Keratinocyte (primary cell): ENCODE measurements at regions not wholly inside any gene's neighbourhood (a gene's known extent, or its start where the extent isn't known, plus 50 kb on each side); places are given as distances from the start of the nearest gene placed in this dataset.

Experiments used
- DNase-seq: peaks from one replicate; pipeline ENCODE4 v3.0.0-alpha.2; 2011; ENCODE audit warnings: low read depth, missing footprints, low spot score
- FAIRE-seq: peaks from 2 replicates; lab custom pipeline; 2011; peaks lifted over from hg19 to GRCh38; lab: Jason Lieb, UNC
- H2AFZ ChIP-seq: 2 replicates; pipeline ENCODE4 v1.6.0; 2012; ENCODE audit warnings: low read length, control low read depth, inconsistent platforms; ENCODE audit not compliant: control insufficient read depth
- H3K27ac ChIP-seq: 2 replicates; pipeline ENCODE4 v1.5.1; 2011; ENCODE audit warnings: low read length; ENCODE audit not compliant: control insufficient read depth, insufficient read depth
- H3K27me3 ChIP-seq: 3 replicates; pipeline ENCODE4 v1.6.0; 2011; ENCODE audit warnings: low read length; ENCODE audit not compliant: control insufficient read depth, insufficient read depth; ENCODE audit errors: extremely low read depth
- H3K36me3 ChIP-seq, 2 experiments: 2 replicates in 1 of 2; 3 replicates in 1 of 2; pipeline ENCODE4 v1.5.1; 2011; ENCODE audit warnings: low read length in 2 of 2, mild to moderate bottlenecking in 1 of 2; ENCODE audit not compliant: control insufficient read depth in 2 of 2, insufficient read depth in 2 of 2; ENCODE audit errors: extremely low read depth in 1 of 2
- H3K4me1 ChIP-seq: 3 replicates; pipeline ENCODE4 v1.5.1; 2011; ENCODE audit warnings: low read length; ENCODE audit not compliant: control insufficient read depth, insufficient read depth; ENCODE audit errors: extremely low read depth
- H3K4me2 ChIP-seq: 3 replicates; pipeline ENCODE4 v1.6.0; 2011; ENCODE audit warnings: low read depth, low read length; ENCODE audit not compliant: control insufficient read depth, insufficient read depth; ENCODE audit errors: extremely low read depth
- H3K4me3 ChIP-seq, 3 experiments: fragments of 200-600 bp in 1 of 3; sonication (generic) in 1 of 3; 2 replicates in 2 of 3; 3 replicates in 1 of 3; pipeline ENCODE4 v1.5.1; 2011 to 2016; ENCODE audit warnings: low read length in 3 of 3, mild to moderate bottlenecking in 3 of 3, control low read depth in 2 of 3, inconsistent platforms in 1 of 3, low read depth in 1 of 3, mixed read lengths in 1 of 3, mixed run types in 1 of 3, moderate library complexity in 1 of 3; ENCODE audit not compliant: control insufficient read depth in 2 of 3, insufficient read depth in 2 of 3; ENCODE audit errors: extremely low read depth in 1 of 3
- H3K79me2 ChIP-seq: 2 replicates; pipeline ENCODE4 v1.6.0; 2012; ENCODE audit warnings: low read length; ENCODE audit not compliant: control insufficient read depth, insufficient read depth
- H3K9ac ChIP-seq: 3 replicates; pipeline ENCODE4 v1.6.0; 2011; ENCODE audit warnings: low read length; ENCODE audit not compliant: control insufficient read depth, insufficient read depth; ENCODE audit errors: extremely low read depth
- H3K9me1 ChIP-seq: 3 replicates; pipeline ENCODE4 v1.6.0; 2011; ENCODE audit warnings: low read length; ENCODE audit not compliant: control insufficient read depth, insufficient read depth; ENCODE audit errors: extremely low read depth
- H3K9me3 ChIP-seq: 2 replicates; pipeline ENCODE4 v1.5.1; 2012; ENCODE audit warnings: low read depth, low read length; ENCODE audit not compliant: control insufficient read depth
- H4K20me1 ChIP-seq: 3 replicates; pipeline ENCODE4 v1.6.0; 2011; ENCODE audit warnings: low read length; ENCODE audit not compliant: control insufficient read depth, insufficient read depth; ENCODE audit errors: extremely low read depth
- CTCF ChIP-seq, 3 experiments: IDR thresholded peaks in 1 of 3; conservative IDR thresholded peaks in 1 of 3; optimal IDR thresholded peaks in 1 of 3; 2 replicates in 2 of 3; 3 replicates in 1 of 3; pipeline versions ENCODE3 to v1.5.1; 2011; ENCODE audit warnings: low read length in 3 of 3, mild to moderate bottlenecking in 3 of 3, moderate library complexity in 2 of 3, control low read depth in 1 of 3, inconsistent platforms in 1 of 3; ENCODE audit not compliant: insufficient read depth in 2 of 3; ENCODE audit errors: extremely low read depth in 1 of 3
- EZH2 ChIP-seq: IDR thresholded peaks from one replicate; pipeline ENCODE4 v1.6.1; 2012; ENCODE audit warnings: inconsistent platforms, mild to moderate bottlenecking, low read length, moderate library complexity
- dilution Hi-C: fragments of 300-500 bp; cut with MboI; formaldehyde crosslinking; loops from one replicate; pipeline ENCODE4 v1.7.0; 2020; ENCODE audit warnings: low sequenced_read_pairs; ENCODE audit not compliant: extremely low pct_ligation_motif_present

GRCh38 chr10:25756784-25757183 lies 177.2 kb upstream of the MYO3A start:
- Histone ChIP-seq H3K9ac (no peak overlapping the region), H3K9me1 (no peaks in the 10 kb centered on the region), H3K36me3 (no peaks in the 10 kb centered on the region), H3K4me3 (no peak overlapping the region), H4K20me1 (no peaks in the 10 kb centered on the region), H3K27ac (no peak overlapping the region), H3K79me2 (no peaks in the 10 kb centered on the region), H3K4me1 (no peaks in the 10 kb centered on the region), H3K27me3 (no peaks in the 10 kb centered on the region), H3K9me3 (no peaks in the 10 kb centered on the region), H2AFZ (no peak overlapping the region), H3K4me2 (no peak overlapping the region)
- DNase-seq: no peak
- dilution Hi-C loops: no loop called here
- FAIRE-seq: no peak
- TF ChIP-seq EZH2: no peak
- TF ChIP-seq CTCF (optimal IDR thresholded peaks at IDR 0.05 in 1 of 3, IDR thresholded peaks at IDR 0.05 in 1 of 3, conservative IDR thresholded peaks at IDR 0.05 in 1 of 3; ENCODE audit: extremely low read depth in 1 of 3, insufficient read depth in 2 of 3, low read length in 3 of 3): no peak

GRCh38 chr10:25758041-25758457 lies 176.0 kb upstream of the MYO3A start:
- no peak overlapping the region for H3K27ac ChIP-seq
- no peaks in the 10 kb centered on the region for H3K9me1 ChIP-seq
- no peak overlapping the region for H3K4me2 ChIP-seq
- peak in 1 of 3 experiments; percentile 46 for TF ChIP-seq CTCF (optimal IDR thresholded peaks at IDR 0.05 in 1 of 3, IDR thresholded peaks at IDR 0.05 in 1 of 3, conservative IDR thresholded peaks at IDR 0.05 in 1 of 3; ENCODE audit: extremely low read depth in 1 of 3, insufficient read depth in 2 of 3, low read length in 3 of 3)
- TF ChIP-seq EZH2: no peak
- no peaks in the 10 kb centered on the region for H4K20me1 ChIP-seq
- no peaks in the 10 kb centered on the region for H3K79me2 ChIP-seq
- H3K4me3 ChIP-seq: no peak overlapping the region
- H3K4me1 ChIP-seq: no peaks in the 10 kb centered on the region
- H3K9me3 ChIP-seq: no peaks in the 10 kb centered on the region
- FAIRE-seq (no peak), DNase-seq (no peak)
- H2AFZ ChIP-seq: no peak overlapping the region
- H3K36me3 ChIP-seq: no peaks in the 10 kb centered on the region
- no peaks in the 10 kb centered on the region for H3K27me3 ChIP-seq
- dilution Hi-C loops: no loop called here
- no peak overlapping the region for H3K9ac ChIP-seq
